HG02588 (cell line): ENCODE measurements at regions not wholly inside any gene's neighbourhood (a gene's known extent, or its start where the extent isn't known, plus 50 kb on each side); places are given as distances from the start of the nearest gene placed in this dataset.
"Not testable (repeated sequence)": the region's sequence is repeated elsewhere in the genome, so short reads cannot be mapped to it uniquely, and the experiment has no call there.

Source experiments
- ATAC-seq: cut with Tn5 transposase; IDR thresholded peaks from one replicate; pipeline ENCODE4 v1.9.1; 2021; ENCODE audit warnings: mild to moderate bottlenecking, moderate library complexity; ENCODE audit not compliant: unreplicated experiment

DNA sequence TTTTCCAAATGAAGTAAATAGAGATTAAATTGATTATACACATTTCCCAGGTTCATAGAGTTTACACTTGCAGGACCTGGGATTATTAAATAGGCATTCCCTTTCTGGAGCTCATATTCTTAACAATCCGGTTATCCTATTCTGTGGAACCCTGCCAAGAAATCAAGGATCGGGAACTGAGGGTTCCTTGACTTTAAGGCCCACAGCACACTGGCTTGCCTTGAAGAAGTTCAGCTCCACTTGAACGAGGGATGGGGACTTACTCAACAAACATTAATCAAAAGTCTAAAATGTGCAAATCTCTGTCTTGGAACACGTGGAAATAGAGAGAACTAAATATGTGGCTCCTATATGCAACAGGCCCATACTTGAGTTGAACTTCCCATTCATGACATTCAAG, 142.3 kb upstream of the RGPD4 start:
- no peak for ATAC-seq

GRCh38 chr2:107685421-107685986, 141.2 kb upstream of the RGPD4 start:
- no peak for ATAC-seq

DNA sequence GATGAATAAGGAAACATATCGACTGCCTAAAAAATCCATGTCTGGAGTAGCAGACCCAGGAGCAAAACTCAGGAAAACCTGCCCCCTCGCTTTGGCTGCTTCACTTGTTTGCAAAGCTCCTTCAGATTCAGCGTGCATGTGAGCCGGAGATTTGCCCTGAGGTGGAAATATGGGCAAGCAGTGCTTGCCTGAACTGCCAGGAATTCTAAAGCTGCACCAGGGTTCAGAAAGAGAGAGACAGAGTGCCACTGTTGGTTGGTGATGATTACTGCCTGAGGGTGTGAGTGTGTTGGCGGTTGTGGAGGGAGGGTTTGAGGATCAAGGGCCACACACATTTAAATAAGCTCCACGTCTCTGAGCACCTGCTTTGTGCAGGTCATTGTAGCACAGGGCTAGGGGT, 139.6 kb upstream of the RGPD4 start:
- no peak for ATAC-seq

GRCh38 chr2:107688135-107688534, 138.6 kb upstream of the RGPD4 start:
- ATAC-seq: no peak

DNA sequence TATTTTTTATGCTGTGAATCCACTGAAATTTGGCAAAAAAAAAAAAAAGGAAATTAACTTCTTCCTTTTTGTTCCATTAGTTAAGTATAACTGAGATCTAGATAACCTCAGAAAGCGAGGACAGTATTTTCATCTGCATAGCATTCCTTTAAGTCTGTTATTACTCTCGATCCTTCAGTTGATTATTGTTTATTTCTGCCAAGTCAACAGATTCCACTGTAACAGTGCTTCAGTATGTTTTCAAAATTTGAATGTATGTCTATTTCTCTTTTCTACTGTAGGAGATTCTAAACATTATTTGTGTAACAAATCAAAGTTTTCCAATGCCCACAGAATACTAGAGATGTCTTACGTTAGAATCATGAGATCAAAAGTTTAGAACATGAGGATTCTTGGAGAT, 133.1 kb upstream of the RGPD4 start:
- ATAC-seq: no peak

DNA sequence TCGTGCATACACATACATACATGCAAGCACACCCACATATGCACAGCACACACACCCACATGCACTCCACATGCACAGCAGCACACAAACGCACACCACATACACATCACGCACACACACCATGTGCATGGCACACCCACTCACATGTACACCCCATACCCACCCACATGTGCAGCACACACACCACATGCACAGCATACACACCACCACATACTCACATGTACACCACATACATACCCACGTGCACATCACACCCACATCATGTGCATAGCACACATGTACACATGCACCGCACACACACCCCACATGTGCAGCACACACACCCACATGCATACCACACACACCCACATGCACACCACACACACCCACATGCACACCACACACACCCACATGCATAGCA, 132.0 kb upstream of the RGPD4 start:
- no peak for ATAC-seq

DNA sequence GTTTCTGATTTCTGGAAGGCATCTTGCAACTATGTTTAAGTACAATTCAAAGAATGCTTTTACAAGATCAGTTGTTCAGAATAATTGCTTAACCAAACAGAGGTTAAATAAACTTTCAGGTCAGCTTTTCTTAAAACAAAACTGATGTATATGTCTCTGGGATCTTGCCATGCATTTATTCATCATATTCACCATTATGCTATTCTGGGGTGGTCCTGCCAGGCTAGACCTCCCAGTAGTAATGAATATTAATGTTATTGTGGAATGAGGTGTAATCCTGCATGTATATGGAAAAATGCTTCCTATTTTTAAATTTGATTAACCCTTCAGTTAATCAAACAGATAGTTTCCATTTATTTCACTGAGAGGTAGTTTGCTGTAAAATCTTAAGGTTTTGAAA, 129.3 kb upstream of the RGPD4 start:
- no peak for ATAC-seq

DNA sequence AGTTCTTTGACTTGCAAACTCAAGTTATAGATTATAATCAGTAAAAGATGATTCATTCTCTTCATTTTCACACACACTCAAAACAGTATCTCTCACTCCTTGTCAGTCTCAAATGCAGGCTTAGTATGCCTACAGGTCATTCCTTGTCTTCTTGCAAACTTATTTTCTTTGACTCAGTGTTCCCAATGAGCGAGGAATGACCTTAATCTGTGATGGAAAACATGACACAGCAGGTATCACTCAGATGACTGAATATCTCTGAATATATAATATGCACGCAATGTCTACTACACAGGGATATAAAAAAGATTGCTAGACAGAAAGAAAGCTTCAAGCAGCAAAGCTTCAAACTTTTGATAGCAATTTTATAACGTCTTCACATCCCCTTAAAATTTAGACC, 127.8 kb upstream of the RGPD4 start:
- ATAC-seq: no peak

GRCh38 chr2:107700073-107700472, 126.6 kb upstream of the RGPD4 start:
- no peak for ATAC-seq

DNA sequence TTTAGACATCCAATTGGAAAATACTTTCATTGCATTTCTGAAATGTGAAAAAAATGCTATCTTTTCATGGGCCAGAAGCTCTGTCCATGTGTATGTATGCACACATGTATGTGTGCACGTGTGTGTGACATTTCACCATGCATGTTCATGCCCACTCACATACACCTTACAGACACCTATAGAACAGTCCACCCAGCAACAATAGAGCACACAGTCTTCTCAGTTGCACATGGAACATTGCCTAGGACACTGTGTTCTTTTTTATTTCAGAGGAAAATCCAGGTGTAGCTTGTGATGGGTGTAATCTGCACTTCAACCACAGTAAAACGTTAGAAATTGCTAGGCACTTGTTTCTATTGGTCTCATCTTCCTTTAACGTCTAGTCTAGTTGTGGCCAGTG, 114.8 kb upstream of the RGPD4 start:
- no peak for ATAC-seq

GRCh38 chr2:107712857-107713256, 113.8 kb upstream of the RGPD4 start:
- no peak for ATAC-seq

DNA sequence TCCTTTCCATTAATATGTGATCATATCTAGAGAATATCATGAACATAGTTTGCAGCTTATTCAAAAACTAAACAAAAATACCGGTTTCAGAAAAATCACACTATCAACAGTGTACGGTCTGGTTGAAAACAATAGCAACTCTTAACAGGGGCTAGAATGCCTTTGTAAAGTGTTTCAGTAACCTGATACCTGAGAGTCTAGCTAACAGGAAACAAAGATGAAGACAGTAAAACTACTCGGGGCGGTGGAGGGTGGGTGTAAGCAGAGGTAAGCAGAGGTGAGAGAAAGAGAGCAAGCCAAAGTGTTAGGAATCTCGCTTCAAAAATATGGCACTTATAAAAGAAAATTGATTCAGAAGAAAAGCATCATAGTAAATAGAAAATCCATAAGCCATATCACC, 109.0 kb upstream of the RGPD4 start:
- ATAC-seq: no peak

GRCh38 chr2:107719141-107719540, 107.6 kb upstream of the RGPD4 start:
- no peak for ATAC-seq

GRCh38 chr2:107719836-107720235, 106.9 kb upstream of the RGPD4 start:
- no peak for ATAC-seq

DNA sequence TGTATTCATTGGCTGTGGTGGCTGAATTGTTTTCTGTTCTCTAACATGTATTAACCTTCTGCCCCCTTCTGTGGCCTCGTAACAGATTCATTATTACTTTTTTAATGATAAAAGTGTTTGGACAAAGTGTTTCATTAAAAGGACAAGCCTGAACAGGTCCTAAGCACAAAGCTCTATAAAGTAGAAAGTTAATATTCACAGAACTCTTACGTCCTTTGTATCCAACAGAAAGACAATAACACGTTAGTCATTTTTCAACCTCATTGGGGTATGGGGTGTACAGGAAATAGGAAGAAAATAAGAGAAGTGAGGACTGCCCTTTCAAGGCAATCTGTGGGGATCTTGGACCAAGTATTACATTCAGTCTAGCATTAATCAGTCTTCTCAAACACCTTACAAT, 105.5 kb upstream of the RGPD4 start:
- no peak for ATAC-seq

GRCh38 chr2:107721586-107721985, 105.1 kb upstream of the RGPD4 start:
- no peak for ATAC-seq

- not testable (repeated sequence) for ATAC-seq
Observed at GRCh38 chr2:107725824-107726223, 100.9 kb upstream of the RGPD4 start.

DNA sequence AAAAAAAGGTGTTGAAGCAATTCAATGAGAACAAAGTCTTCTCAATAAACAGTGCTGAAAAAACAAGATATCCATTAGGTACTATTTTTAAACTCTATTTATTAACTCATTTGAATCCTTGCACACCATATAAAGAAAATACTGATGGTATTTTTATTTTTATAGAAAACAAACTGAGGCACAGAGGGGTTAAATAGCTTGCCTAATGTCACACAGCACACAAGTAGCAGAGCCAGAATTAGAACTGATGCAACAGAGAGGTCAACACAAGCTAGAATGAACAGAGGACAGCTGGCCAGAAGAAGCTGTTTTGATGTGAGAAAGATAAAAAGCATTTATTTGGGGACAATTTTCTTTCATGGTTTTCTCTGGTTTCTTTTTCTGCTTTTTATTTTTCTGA, 99.4 kb upstream of the RGPD4 start:
- ATAC-seq: no peak

DNA sequence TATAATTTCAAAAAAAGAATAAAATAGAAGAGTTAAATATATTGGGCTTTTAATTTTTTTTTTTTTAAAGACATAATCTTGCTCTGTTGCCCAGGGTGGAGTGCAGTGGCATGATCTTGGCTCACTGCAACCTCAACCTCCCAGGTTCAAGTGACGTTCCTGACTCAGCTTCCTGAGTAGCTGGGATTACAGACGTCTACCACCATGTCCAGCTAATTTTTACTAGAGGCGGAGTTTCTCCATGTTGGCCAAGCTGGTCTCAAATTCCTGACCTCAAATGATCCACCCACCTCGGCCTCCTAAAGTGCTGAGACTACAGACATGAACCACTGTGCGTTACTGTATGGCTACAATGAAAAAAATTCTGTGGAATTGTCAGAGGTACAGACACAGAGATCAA, 98.1 kb upstream of the RGPD4 start:
- no peak for ATAC-seq

- no peak for ATAC-seq
Observed at GRCh38 chr2:107729440-107729839, 97.3 kb upstream of the RGPD4 start.

DNA sequence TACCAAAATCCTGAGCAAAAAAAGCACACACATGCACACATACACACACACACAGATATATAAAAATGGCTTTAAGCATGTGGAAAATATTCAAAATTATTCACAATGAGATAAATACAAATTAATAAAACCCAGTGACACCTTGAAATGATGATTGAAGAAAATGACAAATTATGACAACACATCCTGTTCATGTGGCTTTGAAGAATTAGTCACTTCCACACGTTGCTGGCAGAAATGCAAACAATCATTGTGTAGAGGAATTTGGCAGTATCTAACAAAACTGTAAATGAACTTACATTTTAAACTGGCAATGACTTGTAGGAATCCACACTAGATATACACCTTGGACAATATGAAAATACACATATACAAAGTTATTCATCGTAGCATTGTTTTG, 95.8 kb upstream of the RGPD4 start:
- ATAC-seq: no peak

DNA sequence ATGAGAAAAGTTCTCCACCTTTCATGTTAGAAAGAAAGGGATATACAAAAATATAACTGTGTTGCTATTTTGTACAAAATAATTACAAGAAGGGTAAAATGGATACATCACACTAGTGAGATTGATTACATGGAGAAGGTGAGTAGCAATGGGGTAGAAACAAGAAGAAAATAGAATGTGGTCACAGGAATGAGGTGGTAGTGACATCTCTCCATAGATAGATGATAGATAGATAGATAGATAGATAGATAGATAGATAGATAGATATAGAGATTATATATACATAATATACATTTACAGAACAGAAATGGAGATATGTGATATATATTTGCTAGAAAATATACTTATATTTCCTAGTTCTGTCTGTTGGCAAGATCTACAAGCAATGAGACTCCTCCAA, 95.3 kb upstream of the RGPD4 start:
- ATAC-seq: no peak

- no peak for ATAC-seq
Observed at GRCh38 chr2:107735201-107735600, 91.5 kb upstream of the RGPD4 start.

DNA sequence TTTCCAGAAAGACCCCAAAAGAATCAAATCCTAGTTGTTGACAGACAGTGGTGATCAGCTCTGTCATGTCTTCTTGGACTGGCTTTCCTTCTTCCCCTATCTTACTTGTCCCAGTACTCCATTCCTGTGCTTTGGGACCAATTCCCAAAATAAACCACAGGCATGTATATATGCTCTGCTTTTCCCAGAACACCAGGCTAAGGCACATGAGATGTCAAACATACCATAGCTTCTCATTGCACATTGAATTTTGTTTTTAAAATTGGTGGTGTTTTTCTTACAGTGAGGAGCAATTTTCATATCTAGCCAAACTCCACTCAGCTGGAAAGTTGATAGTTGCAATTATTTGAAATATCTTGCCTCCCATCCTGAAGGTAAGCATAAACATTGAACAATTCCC, 88.9 kb upstream of the RGPD4 start:
- ATAC-seq: no peak
